ENCODE measurements at regions not wholly inside any gene's neighbourhood (a gene's known extent, or its start where the extent isn't known, plus 50 kb on each side); places are given as distances from the start of the nearest gene placed in this dataset.

- intact Hi-C loops (cut with DNase I), result no loop called here
- H3K27me3 ChIP-seq, result no peaks in the 10 kb centered on the region
- WGBS, result 97% methylated on average over 1 of the region's 1 CpG
- DNase-seq (ENCODE audit: extremely low spot score), result no peak
- no peaks in the 10 kb centered on the region for H3K4me1 ChIP-seq
- no peaks in the 10 kb centered on the region for H3K36me3 ChIP-seq
- H3K4me3 ChIP-seq, result no peak overlapping the region
- no peak for TF ChIP-seq POLR2A (IDR thresholded peaks at IDR 0.05; ENCODE audit: low read depth)
- TF ChIP-seq, protein P1, sequence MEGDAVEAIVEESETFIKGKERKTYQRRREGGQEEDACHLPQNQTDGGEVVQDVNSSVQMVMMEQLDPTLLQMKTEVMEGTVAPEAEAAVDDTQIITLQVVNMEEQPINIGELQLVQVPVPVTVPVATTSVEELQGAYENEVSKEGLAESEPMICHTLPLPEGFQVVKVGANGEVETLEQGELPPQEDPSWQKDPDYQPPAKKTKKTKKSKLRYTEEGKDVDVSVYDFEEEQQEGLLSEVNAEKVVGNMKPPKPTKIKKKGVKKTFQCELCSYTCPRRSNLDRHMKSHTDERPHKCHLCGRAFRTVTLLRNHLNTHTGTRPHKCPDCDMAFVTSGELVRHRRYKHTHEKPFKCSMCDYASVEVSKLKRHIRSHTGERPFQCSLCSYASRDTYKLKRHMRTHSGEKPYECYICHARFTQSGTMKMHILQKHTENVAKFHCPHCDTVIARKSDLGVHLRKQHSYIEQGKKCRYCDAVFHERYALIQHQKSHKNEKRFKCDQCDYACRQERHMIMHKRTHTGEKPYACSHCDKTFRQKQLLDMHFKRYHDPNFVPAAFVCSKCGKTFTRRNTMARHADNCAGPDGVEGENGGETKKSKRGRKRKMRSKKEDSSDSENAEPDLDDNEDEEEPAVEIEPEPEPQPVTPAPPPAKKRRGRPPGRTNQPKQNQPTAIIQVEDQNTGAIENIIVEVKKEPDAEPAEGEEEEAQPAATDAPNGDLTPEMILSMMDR (IDR thresholded peaks at IDR 0.05), result no peak
- TF ChIP-seq POLR2AphosphoS5 (IDR thresholded peaks at IDR 0.05), result no peak
- H3K27ac ChIP-seq (replicated peaks in 1 of 4), result no peak overlapping the region
- H3K9me3 ChIP-seq, result no peaks in the 10 kb centered on the region
Observed at GRCh38 chr4:167406181-167406580, 171.9 kb upstream of the SPOCK3 start.

DNA sequence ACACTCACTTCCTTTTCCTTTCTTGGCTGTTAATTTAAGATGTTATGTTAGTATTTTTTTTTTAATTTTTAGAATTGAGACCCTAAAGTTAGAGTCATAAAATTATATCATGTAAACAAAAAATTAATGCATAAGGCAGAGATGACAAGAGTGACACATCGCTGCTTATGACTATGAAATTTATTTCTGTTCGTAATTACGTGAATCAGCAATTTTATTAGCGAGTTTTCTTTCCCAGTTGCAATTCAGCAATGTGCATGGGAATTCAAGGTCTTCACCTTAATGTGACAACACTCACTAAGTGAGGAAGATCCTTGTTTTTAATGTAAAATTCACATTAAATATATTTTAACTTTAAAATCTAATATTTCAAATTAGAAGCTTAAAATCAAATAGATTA, 181.2 kb upstream of the SPOCK3 start:
- DNase-seq (ENCODE audit: extremely low spot score), result no peak
- H3K4me3 ChIP-seq, result no peak overlapping the region
- H3K27ac ChIP-seq (replicated peaks in 1 of 4), result no peak overlapping the region
- WGBS, result 91% methylated on average over 4 of the region's 4 CpGs
- H3K36me3 ChIP-seq, result no peaks in the 10 kb centered on the region
- intact Hi-C loops (cut with DNase I), result no loop called here
- no peaks in the 10 kb centered on the region for H3K27me3 ChIP-seq
- H3K9me3 ChIP-seq, result no peaks in the 10 kb centered on the region
- TF ChIP-seq POLR2AphosphoS5 (IDR thresholded peaks at IDR 0.05), result no peak
- TF ChIP-seq EP300 (IDR thresholded peaks at IDR 0.05), result no peak
- TF ChIP-seq, protein P1 (IDR thresholded peaks at IDR 0.05), result no peak
- no peak for TF ChIP-seq POLR2A (IDR thresholded peaks at IDR 0.05; ENCODE audit: low read depth)
- H3K4me1 ChIP-seq, result no peaks in the 10 kb centered on the region

DNA sequence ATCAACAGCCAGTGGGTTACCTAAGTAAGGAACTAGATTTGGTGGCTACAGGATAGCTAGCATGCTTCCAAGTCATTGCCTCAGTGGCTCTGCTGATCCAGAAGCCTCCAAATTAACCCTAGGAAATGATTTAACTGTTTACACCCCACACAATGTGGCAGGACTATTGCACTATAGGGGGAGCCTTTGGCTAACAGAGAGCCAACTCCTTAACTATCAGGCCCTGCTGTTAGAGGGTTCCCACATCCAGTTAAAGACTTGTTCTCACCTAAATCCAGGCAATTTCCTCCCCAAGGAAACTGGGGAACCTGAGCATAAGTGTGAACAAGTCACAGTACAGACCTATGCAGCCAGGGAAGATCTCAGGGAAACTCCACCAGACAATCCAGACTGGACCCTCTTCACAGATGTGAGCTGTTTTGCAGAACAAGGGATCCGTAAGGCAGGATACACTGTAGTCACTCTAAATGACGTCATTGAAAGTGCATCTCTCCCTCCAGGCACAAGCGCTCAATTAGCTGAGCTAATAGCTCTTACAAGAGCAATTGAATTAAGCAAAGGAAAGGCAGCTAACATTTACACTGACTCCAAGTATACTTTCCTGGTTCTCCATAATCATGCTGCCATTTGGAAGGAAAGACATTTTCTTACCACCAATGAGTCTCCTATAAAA, 185.3 kb upstream of the SPOCK3 start:
- no peak overlapping the region for H3K27ac ChIP-seq (replicated peaks in 1 of 4)
- intact Hi-C loops (cut with DNase I), result no loop called here
- no peaks in the 10 kb centered on the region for H3K27me3 ChIP-seq
- no peak overlapping the region for H3K4me3 ChIP-seq
- no peak for TF ChIP-seq POLR2AphosphoS5 (IDR thresholded peaks at IDR 0.05)
- TF ChIP-seq EP300 (IDR thresholded peaks at IDR 0.05), result no peak
- TF ChIP-seq POLR2A (IDR thresholded peaks at IDR 0.05; ENCODE audit: low read depth), result no peak
- TF ChIP-seq, protein P1 (IDR thresholded peaks at IDR 0.05), result no peak
- H3K4me1 ChIP-seq, result no peaks in the 10 kb centered on the region
- H3K36me3 ChIP-seq, result no peaks in the 10 kb centered on the region
- H3K9me3 ChIP-seq, result no peaks in the 10 kb centered on the region
- WGBS, result 80% methylated on average over 3 of the region's 3 CpGs
- DNase-seq (ENCODE audit: extremely low spot score), result no peak

- intact Hi-C loops (cut with DNase I), result no loop called here
- 23% methylated on average over 1 of the region's 1 CpG for WGBS
- H3K4me1 ChIP-seq, result no peaks in the 10 kb centered on the region
- no peaks in the 10 kb centered on the region for H3K27me3 ChIP-seq
- TF ChIP-seq POLR2AphosphoS5 (IDR thresholded peaks at IDR 0.05), result no peak
- TF ChIP-seq POLR2A (IDR thresholded peaks at IDR 0.05; ENCODE audit: low read depth), result no peak
- no peak overlapping the region for H3K4me3 ChIP-seq
- H3K9me3 ChIP-seq, result no peaks in the 10 kb centered on the region
- H3K36me3 ChIP-seq, result no peaks in the 10 kb centered on the region
- DNase-seq (ENCODE audit: extremely low spot score), result no peak
- H3K27ac ChIP-seq (replicated peaks in 1 of 4), result no peak overlapping the region
Observed at GRCh38 chr4:167421201-167421600, 186.9 kb upstream of the SPOCK3 start.

- 70% methylated on average over 5 of the region's 7 CpGs for WGBS
- Histone ChIP-seq H3K27me3 (no peaks in the 10 kb centered on the region), H3K36me3 (no peaks in the 10 kb centered on the region), H3K27ac (replicated peaks in 1 of 4) (no peak overlapping the region), H3K4me1 (no peaks in the 10 kb centered on the region), H3K9me3 (no peaks in the 10 kb centered on the region), H3K4me3 (no peak overlapping the region)
- no peak for DNase-seq (ENCODE audit: extremely low spot score)
- no peak for TF ChIP-seq EP300 (IDR thresholded peaks at IDR 0.05)
- no peak for TF ChIP-seq POLR2AphosphoS5 (IDR thresholded peaks at IDR 0.05)
- no peak for TF ChIP-seq POLR2A (IDR thresholded peaks at IDR 0.05; ENCODE audit: low read depth)
- TF ChIP-seq, protein P1 (IDR thresholded peaks at IDR 0.05), result no peak
- intact Hi-C loops (cut with DNase I), result no loop called here
Observed at GRCh38 chr4:167424341-167425256, 190.3 kb upstream of the SPOCK3 start.
